ENCODE measurements at regions not wholly inside any gene's neighbourhood (a gene's known extent, or its start where the extent isn't known, plus 50 kb on each side); places are given as distances from the start of the nearest gene placed in this dataset.
A peak's percentile ranks its signal among the peaks of the same experiment; 100 is the strongest.

GRCh38 chr6:141259807-141260206 is 872.9 kb upstream of the GJE1 start:
- FAIRE-seq (no peak), DNase-seq (ENCODE audit: low spot score) (no peak)

DNA sequence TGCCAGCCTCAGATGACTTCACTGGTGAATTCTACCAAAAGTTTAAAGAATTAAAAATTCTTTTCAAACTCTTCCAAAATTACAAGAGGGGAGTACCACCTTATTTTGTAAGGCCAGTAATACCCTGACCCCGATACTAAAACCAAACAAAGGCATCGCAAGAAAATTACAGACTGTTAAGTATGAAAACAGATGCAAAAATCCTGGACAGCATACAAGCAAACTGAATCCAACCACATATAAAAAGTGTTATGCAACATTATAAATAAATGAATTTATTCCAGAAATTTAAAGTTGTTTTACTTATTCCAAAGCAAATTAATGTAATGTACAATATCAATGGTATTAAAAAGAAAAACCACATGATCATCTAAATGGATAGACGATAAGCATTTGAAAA is 873.6 kb upstream of the GJE1 start:
- no peak for DNase-seq (ENCODE audit: low spot score)
- FAIRE-seq = no peak

GRCh38 chr6:141258516-141258915 is 874.2 kb upstream of the GJE1 start:
- DNase-seq (ENCODE audit: low spot score) = no peak
- no peak for FAIRE-seq

GRCh38 chr6:141254336-141254735 is 878.4 kb upstream of the GJE1 start:
- DNase-seq (ENCODE audit: low spot score) (no peak), FAIRE-seq (no peak)

- FAIRE-seq (no peak), DNase-seq (ENCODE audit: low spot score) (no peak)
These were observed 879.7 kb upstream of the GJE1 start for GRCh38 chr6:141252828-141253608.

GRCh38 chr6:141251286-141251685 is 881.4 kb upstream of the GJE1 start:
- no peak for FAIRE-seq
- DNase-seq (ENCODE audit: low spot score) = no peak

DNA sequence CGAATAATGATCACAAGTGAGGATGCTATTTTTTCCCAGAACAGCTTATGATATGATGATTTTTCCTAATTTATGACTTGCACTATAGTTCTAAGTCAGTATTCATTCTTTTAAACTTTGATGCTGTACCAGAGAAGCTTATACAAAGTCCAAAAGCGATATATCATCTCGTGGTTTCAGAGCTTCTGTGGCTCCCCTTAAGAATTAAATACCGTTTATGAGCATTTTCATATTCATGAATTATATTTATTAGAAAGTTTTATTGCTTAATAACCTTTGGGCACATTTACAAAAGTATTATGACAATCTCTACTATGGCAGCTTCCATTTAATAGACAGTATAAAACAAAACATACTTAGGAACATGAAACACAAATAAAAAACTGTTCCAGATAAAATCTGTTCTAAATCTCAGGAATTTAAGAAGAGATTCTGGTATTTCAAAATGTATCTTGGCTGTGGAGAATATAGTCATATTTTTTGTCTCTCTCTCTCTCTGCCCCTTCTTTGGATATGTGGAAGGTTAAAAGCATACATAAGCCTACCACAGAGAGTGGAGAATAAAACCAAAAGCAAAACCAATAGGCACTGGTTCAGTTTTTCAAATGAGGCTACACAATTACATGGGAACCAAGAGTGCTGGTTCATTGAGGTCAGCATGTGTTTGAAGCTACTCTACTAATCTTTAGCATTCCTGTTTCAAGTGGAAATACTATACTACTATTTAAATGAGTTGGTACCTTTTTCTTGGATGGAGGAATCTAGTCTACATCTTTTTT is 884.5 kb upstream of the GJE1 start:
- no peak for DNase-seq (ENCODE audit: low spot score)
- no peak for FAIRE-seq

GRCh38 chr6:141244366-141244765 is 888.4 kb upstream of the GJE1 start:
- DNase-seq (ENCODE audit: low spot score) (no peak), FAIRE-seq (peak; percentile 29)

DNA sequence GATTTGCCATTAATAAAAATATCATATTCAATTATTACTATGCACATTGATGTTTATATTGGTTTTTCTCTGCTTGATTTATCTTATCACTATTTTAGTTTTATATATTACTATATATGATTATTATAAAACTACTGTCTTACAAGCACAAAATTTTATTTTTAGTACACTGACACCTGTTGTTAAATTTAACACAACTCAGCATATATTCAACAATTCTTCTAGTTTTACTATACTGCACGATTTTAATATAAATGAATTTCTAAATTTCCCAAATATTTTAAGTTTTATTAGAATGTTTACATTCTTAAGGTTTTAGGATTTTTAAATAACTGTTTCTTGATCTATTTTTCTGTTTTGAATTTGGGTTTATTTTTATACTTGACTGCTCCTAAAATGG is 889.8 kb upstream of the GJE1 start:
- FAIRE-seq = peak; percentile 41
- DNase-seq (ENCODE audit: low spot score) = no peak

DNA sequence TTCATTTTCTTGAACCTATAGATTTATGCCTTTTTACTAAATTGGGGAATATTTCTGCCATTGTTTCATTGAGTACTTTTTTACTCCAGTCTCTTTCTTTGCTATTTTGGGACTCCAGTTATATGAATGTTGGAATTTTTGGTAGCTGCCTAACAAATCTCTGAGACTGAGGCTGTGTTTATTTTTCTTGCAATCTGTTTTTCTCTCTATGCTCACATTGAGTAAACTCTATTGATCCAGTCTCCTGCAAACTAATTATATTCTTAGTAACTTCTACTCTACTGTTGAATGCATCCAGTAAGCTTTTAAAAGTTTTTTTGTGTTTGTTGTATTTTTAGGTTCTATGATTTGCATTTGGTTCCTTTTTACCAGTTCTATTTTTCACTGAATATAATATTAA is 903.4 kb upstream of the GJE1 start:
- FAIRE-seq = no peak

GRCh38 chr6:141218583-141218982 is 914.1 kb upstream of the GJE1 start:
- DNase-seq (ENCODE audit: low spot score) (no peak), FAIRE-seq (no peak)

More for the DNA sequence above, 903.4 kb upstream of the GJE1 start:
- DNase-seq (ENCODE audit: low spot score) = no peak

GRCh38 chr6:141216726-141217125 is 916.0 kb upstream of the GJE1 start:
- DNase-seq (ENCODE audit: low spot score) (no peak), FAIRE-seq (no peak)

- no peak for FAIRE-seq
- no peak for DNase-seq (ENCODE audit: low spot score)
These were observed 920.4 kb upstream of the GJE1 start for GRCh38 chr6:141212296-141212695.

- FAIRE-seq (no peak), DNase-seq (ENCODE audit: low spot score) (no peak)
These were observed 920.9 kb upstream of the GJE1 start for GRCh38 chr6:141211845-141212244.

- DNase-seq (ENCODE audit: low spot score) = no peak
- no peak for FAIRE-seq
These were observed 921.8 kb upstream of the GJE1 start for GRCh38 chr6:141210901-141211300.

GRCh38 chr6:141209890-141210289 is 922.8 kb upstream of the GJE1 start:
- FAIRE-seq = no peak

DNA sequence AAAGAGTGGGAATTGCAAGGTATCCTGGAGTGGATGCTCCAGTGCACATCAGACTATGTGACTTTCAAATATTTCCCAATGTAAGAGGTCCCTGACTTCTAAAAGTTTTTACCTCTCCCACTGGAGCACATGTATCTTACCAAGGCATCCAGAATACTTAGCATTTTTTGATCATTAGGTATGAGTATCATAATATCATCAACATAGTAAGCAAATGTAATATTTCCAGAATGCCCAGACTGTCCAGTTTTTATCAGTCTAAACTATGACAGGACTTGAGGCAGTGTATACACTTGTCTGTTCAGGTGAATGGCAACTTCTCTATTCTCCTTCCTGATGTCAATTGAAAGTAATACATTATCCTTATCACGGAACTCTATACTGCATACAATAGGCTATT is 924.6 kb upstream of the GJE1 start:
- FAIRE-seq = no peak
- no peak for DNase-seq (ENCODE audit: low spot score)

More at GRCh38 chr6:141209890-141210289, 922.8 kb upstream of the GJE1 start:
- no peak for DNase-seq (ENCODE audit: low spot score)

GRCh38 chr6:141203902-141204575 is 928.7 kb upstream of the GJE1 start:
- FAIRE-seq = no peak
- DNase-seq (ENCODE audit: low spot score) = no peak

GRCh38 chr6:141202626-141203025 is 930.1 kb upstream of the GJE1 start:
- FAIRE-seq = no peak

GRCh38 chr6:141199074-141199473 is 933.7 kb upstream of the GJE1 start:
- FAIRE-seq (no peak), DNase-seq (ENCODE audit: low spot score) (no peak)

More at GRCh38 chr6:141202626-141203025, 930.1 kb upstream of the GJE1 start:
- no peak for DNase-seq (ENCODE audit: low spot score)

GRCh38 chr6:141195251-141195832 is 937.4 kb upstream of the GJE1 start:
- FAIRE-seq (no peak), DNase-seq (ENCODE audit: low spot score) (no peak)

GRCh38 chr6:141183368-141183767 is 949.4 kb upstream of the GJE1 start:
- DNase-seq (ENCODE audit: low spot score) (no peak), FAIRE-seq (no peak)

Data from RCC 7860 (cell line).